ENCODE measurements at regions not wholly inside any gene's neighbourhood (a gene's known extent, or its start where the extent isn't known, plus 50 kb on each side); places are given as distances from the start of the nearest gene placed in this dataset.

GRCh38 chr12:127685931-127686330 lies 581.0 kb upstream of the TMEM132C start:
- DNase-seq: no peak

GRCh38 chr12:127687181-127687580 lies 579.8 kb upstream of the TMEM132C start:
- no peak for DNase-seq

GRCh38 chr12:127688906-127689428 lies 578.0 kb upstream of the TMEM132C start:
- no peak for DNase-seq

- DNase-seq: no peak
Observed at GRCh38 chr12:127690161-127690560, 576.8 kb upstream of the TMEM132C start.

- no peak for DNase-seq
Observed at GRCh38 chr12:127696963-127697362, 570.0 kb upstream of the TMEM132C start.

- no peak for DNase-seq
Observed at GRCh38 chr12:127703026-127703425, 563.9 kb upstream of the TMEM132C start.

- no peak for DNase-seq
Observed at GRCh38 chr12:127711108-127711507, 555.9 kb upstream of the TMEM132C start.

GRCh38 chr12:127712561-127712960 lies 554.4 kb upstream of the TMEM132C start:
- no peak for DNase-seq

GRCh38 chr12:127716166-127716565 lies 550.8 kb upstream of the TMEM132C start:
- DNase-seq: no peak

- DNase-seq: no peak
Observed at GRCh38 chr12:127717278-127717677, 549.7 kb upstream of the TMEM132C start.

GRCh38 chr12:127720334-127720733 lies 546.6 kb upstream of the TMEM132C start:
- DNase-seq: no peak

GRCh38 chr12:127722611-127723010 lies 544.4 kb upstream of the TMEM132C start:
- no peak for DNase-seq

GRCh38 chr12:127723251-127723650 lies 543.7 kb upstream of the TMEM132C start:
- no peak for DNase-seq

- no peak for DNase-seq
Observed at GRCh38 chr12:127726671-127727315, 540.2 kb upstream of the TMEM132C start.

GRCh38 chr12:127728285-127728684 lies 538.7 kb upstream of the TMEM132C start:
- no peak for DNase-seq

GRCh38 chr12:127728729-127729128 lies 538.2 kb upstream of the TMEM132C start:
- DNase-seq: no peak

- DNase-seq: no peak
Observed at GRCh38 chr12:127729381-127729780, 537.6 kb upstream of the TMEM132C start.

GRCh38 chr12:127731657-127732056 lies 535.3 kb upstream of the TMEM132C start:
- no peak for DNase-seq

- DNase-seq: no peak
Observed at GRCh38 chr12:127742231-127742630, 524.7 kb upstream of the TMEM132C start.

- DNase-seq: no peak
Observed at GRCh38 chr12:127745469-127746212, 521.3 kb upstream of the TMEM132C start.

GRCh38 chr12:127749416-127749815 lies 517.6 kb upstream of the TMEM132C start:
- DNase-seq: no peak

GRCh38 chr12:127750076-127750840 lies 516.7 kb upstream of the TMEM132C start:
- no peak for DNase-seq

GRCh38 chr12:127752802-127753201 lies 514.2 kb upstream of the TMEM132C start:
- DNase-seq: no peak

- DNase-seq: no peak
Observed at GRCh38 chr12:127760357-127760756, 506.6 kb upstream of the TMEM132C start.

Measured in midbrain (tissue), 1 donor.